Astrocyte (in vitro differentiated cells and primary cell): ENCODE measurements at regions not wholly inside any gene's neighbourhood (a gene's known extent, or its start where the extent isn't known, plus 50 kb on each side); places are given as distances from the start of the nearest gene placed in this dataset.

Experiments used
- EZH2 ChIP-seq: IDR thresholded peaks from 2 replicates; pipeline ENCODE4 v1.6.1; 2012; ENCODE audit warnings: mild to moderate bottlenecking, low read length, inconsistent platforms; ENCODE audit not compliant: insufficient read depth
- TF ChIP-seq, protein P1 (sequence below): IDR thresholded peaks from 2 replicates; pipeline ENCODE4 v1.5.1; 2011; ENCODE audit warnings: low read depth, mild to moderate bottlenecking, inconsistent platforms, low read length, moderate library complexity; ENCODE audit not compliant: insufficient read depth

- TF ChIP-seq, protein P1, sequence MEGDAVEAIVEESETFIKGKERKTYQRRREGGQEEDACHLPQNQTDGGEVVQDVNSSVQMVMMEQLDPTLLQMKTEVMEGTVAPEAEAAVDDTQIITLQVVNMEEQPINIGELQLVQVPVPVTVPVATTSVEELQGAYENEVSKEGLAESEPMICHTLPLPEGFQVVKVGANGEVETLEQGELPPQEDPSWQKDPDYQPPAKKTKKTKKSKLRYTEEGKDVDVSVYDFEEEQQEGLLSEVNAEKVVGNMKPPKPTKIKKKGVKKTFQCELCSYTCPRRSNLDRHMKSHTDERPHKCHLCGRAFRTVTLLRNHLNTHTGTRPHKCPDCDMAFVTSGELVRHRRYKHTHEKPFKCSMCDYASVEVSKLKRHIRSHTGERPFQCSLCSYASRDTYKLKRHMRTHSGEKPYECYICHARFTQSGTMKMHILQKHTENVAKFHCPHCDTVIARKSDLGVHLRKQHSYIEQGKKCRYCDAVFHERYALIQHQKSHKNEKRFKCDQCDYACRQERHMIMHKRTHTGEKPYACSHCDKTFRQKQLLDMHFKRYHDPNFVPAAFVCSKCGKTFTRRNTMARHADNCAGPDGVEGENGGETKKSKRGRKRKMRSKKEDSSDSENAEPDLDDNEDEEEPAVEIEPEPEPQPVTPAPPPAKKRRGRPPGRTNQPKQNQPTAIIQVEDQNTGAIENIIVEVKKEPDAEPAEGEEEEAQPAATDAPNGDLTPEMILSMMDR = no peak
- no peak for TF ChIP-seq EZH2
Observed at GRCh38 chr3:89617706-89618105, 510.3 kb downstream of the EPHA3 start.
